GF-D8 (cell line): ENCODE measurements at regions not wholly inside any gene's neighbourhood (a gene's known extent, or its start where the extent isn't known, plus 50 kb on each side); places are given as distances from the start of the nearest gene placed in this dataset.
"Not testable (repeated sequence)": the region's sequence is repeated elsewhere in the genome, so short reads cannot be mapped to it uniquely, and the experiment has no call there.

ENCODE experiments used
- DNase-seq: peaks from one replicate; lab custom pipeline; 2025; lab: John Stamatoyannopoulos, UW

DNA sequence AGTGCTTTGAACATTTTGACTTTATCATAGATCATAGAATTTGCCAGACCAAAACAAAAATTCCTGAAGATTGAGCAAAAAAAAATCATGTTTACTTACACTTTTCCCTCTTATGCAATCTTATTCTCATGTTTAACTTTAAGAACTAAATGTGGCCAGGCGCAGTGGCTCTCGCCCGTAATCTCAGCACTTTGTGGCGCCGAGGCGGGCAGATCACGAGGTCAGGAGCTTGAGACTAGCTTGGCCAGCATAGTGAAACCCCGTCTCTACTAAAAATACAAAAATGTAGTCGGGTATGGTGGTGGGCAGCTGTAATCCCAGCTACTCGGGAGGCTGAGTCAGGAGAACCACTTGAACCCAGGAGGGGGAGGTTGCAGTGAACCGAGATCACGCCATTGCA, 227.9 kb upstream of the KYNU start:
- no peak for DNase-seq

DNA sequence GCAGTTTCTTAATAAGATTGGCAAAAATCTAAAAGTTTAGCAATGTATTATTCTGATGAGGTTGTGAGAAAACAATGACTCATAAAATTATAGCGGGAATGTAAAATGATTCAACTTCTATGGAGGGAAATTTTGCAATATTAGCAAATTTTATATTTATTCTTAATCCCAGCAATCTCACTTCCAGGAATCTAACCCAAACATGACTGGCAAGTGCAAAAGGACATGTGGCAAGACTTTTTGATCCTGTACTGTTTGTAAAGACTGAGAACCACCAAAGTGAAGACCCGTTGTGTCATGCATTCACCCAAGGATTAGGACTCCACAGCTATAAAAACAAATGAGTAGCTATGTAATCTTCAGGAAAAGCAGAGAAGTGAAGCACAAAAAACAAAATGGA, 234.8 kb upstream of the KYNU start:
- DNase-seq = no peak

GRCh38 chr2:142629193-142629592, 248.3 kb upstream of the KYNU start:
- no peak for DNase-seq

- no peak for DNase-seq
These were observed 256.2 kb upstream of the KYNU start for GRCh38 chr2:142621287-142621686.

DNA sequence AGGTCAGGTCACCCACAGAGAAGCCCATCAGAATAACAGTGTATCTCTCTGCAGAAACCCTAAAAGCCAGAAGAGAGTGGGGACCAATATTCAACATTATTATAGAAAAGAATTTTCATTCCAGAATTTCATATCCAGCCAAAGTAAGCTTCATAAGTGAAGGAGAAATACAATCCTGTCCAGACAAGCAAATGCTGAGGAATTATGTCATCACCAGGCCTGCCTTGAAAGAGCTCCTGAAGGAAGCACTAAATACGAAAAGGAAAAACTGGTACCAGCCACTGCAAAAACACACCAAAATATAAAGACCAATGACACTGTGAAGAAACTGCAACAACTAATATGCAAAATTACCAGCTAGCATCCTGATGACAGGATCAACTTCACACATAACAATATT, 260.0 kb upstream of the KYNU start:
- no peak for DNase-seq

DNA sequence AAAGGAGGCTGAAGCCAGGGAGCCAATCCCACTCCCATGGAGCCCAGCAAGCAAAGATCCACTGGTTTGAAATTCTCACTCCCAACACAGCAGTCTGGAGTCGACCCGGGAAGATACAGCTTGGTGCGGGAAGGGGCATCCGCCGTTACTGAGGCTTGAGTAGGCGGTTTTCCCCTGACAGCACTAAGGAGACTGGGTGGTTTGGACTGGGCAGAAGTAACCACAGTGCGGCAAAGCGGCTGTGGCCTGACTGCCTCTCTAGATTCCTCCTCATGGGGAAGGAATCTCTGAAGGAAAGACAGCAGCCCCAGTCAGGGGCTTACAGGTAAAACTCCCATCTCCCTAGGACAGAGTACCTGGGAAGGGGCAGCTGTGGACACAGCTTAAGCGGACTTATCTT, 261.6 kb upstream of the KYNU start:
- no peak for DNase-seq

GRCh38 chr2:142613193-142613592, 264.3 kb upstream of the KYNU start:
- DNase-seq = not testable (repeated sequence)

DNA sequence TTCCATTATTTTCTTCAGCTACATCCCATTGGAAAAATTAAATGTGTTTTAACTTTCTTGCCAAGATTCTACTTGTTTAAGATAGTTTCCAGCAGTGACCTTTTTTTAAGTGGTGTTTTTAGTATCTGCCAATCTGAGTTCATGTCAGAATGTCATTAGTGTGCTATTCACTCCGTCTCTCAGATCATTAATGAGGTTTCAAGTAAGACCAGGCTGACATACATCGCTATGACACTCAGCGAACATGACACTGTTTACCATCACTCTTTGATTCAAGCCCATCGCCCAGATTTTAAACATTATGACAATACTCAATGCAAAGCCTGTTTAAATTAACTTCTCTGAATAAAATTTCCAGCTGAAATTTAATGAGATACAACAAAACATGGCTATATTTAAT, 272.0 kb upstream of the KYNU start:
- DNase-seq = no peak

DNA sequence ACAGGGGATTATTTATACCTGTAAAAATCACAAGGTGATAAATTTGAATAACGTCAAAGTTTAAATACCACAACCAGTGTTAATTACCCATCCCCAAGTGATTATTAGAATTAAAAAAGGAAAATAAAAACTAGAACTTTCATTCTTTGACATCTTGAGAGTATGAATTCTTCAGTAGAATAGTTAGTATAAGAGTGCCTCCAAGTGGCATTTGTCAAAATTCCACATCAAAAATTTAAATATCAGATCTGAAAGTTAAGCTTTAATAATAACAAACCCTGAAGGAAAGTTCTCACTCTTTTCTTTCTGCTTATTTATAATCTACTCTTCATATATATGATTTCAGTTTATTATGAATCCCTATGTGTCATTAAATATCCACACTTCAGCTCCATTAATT, 273.7 kb upstream of the KYNU start:
- no peak for DNase-seq

GRCh38 chr2:142602418-142602989, 275.0 kb upstream of the KYNU start:
- no peak for DNase-seq

DNA sequence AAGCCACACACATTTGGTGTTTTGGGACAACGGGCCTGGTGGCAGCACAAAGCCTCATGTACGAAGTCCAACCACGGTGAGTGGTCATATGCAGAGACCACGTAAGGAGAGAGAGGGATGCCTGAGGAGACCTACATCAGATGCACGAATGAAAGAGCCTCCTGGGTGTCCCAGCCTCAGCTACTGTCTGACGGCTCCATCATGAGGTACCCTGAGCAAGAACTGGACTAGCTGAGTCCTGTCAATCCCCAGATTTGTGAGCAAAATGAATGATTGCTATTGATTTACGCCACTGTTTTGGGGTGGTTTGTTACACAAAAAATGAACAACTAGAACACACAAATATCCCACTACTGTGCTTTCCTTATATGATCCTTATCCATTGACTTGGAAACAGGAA, 275.7 kb upstream of the KYNU start:
- no peak for DNase-seq

GRCh38 chr2:142599504-142599903, 278.0 kb upstream of the KYNU start:
- DNase-seq = no peak

DNA sequence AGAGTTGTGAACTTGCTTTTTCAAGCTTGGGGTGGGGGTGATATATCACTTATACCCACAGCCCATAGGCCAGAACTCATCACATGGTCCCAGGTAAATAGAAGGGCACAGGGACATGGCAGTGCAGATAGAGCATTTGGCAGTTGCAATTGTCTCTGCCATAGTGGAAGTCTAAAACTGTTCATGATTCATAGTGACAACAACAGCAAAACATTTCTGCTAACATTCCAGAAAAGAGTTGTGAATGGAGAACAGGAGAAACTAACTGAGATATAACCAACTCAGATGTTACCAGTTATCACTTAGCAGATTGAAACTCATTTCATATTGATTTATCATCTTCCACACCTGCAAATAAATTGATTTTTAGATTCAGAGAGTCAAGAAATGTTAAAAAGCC, 278.6 kb upstream of the KYNU start:
- DNase-seq = no peak

- DNase-seq = no peak
These were observed 281.0 kb upstream of the KYNU start for GRCh38 chr2:142596334-142597088.

DNA sequence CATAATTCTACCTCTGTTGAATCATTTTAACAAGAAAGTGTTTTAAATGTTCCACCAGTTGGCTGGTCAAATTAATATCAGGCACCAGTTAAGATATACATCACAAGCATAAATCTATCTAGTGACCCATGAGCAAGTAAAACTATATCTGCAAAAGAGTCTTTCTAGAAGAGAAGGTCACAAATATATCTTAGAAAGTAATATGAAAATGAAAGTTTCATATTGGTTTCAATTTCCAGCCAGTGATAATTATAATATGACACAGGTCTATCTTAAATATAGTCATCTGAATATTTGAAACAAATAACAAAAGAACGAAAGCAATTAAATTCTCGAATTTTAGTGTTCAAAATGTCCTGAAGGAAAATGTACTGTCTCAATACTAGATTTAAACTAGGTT, 282.5 kb upstream of the KYNU start:
- DNase-seq = no peak

GRCh38 chr2:142592171-142592570, 285.3 kb upstream of the KYNU start:
- no peak for DNase-seq

- DNase-seq = no peak
These were observed 286.0 kb upstream of the KYNU start for GRCh38 chr2:142591420-142591819.

- DNase-seq = no peak
These were observed 289.2 kb upstream of the KYNU start for GRCh38 chr2:142588269-142588668.

DNA sequence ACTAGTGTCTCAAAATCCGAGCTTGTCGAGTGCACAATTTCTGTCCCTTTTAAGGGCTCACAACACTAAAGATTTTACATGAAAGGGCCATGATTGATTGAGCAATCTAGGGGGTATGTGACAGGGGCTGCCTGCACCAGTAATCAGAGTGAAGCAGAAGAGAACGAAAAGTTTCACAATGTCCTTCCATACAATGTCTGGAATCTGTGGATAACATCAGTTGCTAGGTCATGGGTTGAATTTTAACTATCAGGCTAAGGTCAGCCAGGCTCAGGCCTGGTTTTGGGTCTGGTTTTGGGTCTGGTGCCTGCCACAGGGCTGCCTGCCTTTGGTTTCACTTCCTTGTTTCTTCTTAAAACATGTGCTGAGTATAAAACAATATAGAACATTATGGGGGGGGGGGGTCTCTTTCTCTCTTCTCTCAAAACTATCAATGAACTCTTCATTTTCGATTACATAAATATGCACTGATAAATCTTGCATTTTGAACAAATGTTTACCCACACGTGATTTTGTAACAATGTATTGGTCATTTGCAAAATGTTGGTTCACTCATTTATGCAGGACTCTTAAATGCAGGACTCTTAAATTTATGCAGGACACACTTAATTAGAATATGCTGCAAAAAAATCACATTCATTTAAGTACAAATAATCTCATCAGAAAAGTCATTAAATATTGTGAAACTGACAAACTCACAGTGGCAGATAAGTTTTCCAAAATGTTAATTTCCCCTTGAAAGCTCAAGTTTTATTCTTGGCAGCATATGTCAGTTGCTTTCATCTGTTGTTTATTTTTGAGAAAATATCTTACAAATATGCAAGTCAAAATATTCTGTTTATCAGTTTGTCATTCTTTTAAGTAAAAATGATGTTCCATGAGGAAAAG, 290.5 kb upstream of the KYNU start:
- DNase-seq = no peak

- no peak for DNase-seq
These were observed 291.7 kb upstream of the KYNU start for GRCh38 chr2:142585785-142586184.

- DNase-seq = no peak
These were observed 295.1 kb upstream of the KYNU start for GRCh38 chr2:142582317-142582716.

DNA sequence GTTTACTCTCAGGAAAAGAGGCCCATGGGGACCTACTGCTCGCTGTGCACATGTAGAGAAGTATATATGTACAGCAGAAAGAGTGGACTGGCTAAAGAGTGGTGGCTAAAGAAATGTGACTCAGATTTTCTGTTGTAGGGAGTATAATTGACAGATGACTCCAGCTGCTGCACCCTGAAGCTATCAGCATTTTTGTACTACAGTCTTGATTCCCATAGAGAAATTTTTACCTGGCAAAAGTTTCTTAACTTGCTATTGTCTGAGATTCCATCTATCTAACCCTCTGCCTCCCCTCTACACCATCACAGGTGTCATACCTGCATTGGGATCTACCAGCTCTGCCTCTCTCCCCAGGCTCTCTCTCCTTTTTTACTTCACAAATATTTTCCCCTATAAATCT, 296.0 kb upstream of the KYNU start:
- DNase-seq = no peak

DNA sequence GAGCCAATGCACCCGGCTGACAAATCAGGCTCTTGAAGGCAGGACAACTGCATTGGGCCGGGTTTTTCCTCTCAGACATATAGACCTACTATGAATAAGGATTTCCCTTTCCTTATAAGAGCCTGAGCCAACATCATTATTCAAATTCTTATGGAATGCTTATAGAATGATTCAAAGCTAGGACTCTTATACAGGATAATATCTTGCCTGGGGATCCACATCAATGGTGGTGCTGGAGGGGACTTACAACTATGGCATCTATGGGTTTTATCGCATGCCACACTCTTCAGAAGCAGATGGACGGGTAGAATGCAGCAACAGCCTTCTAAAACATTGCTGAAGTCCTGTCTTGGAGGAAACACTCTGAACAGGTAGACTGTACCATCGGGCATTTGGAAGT, 296.8 kb upstream of the KYNU start:
- DNase-seq = no peak
